CD4-positive, alpha-beta T cell treated with Interleukin-6 at 100 ng/mL for 8 hours (primary cell): ENCODE measurements at regions not wholly inside any gene's neighbourhood (a gene's known extent, or its start where the extent isn't known, plus 50 kb on each side); places are given as distances from the start of the nearest gene placed in this dataset.

Experiments
- DNase-seq: peaks from one replicate; pipeline ENCODE4 v3.0.0-alpha.2; 2020; ENCODE audit warnings: mixed read lengths, low spot score

DNA sequence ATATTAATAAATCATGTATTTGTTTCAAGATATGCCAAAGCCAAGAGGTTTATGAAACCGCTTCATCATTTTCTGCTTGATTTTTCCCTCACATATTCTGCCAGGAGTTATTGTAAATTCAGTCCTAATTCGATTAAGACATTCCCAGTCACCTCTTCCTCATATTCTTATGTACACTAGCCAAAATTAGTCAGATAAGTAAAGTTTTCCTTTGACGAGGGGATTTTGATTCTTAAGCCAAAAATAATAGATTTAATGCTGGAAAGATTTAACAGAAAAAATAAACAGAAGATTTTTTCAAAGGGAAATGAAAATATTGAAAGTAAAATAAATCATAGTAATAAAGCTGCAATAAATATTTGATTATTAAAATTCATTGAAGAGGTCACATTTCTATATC, 51.0 kb upstream of the VEGFC start:
- no peak for DNase-seq

DNA sequence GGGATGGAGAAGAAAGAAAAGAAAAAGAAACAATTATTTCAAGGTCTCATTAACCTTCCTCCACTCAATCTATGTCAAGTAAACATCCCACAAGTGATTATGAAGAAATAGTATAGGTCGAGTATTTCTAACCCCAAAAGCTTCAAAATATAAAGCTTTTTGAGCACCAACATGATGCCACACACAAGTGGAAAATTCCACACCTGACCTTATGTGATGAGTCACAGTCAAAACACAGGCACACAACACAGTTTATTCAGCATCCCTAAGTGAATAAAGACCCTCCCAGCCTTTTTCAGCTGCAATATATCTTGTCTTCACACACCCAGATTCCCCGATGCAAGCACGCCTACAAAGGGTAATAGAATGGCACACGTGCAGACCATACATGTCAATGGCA, 51.7 kb upstream of the VEGFC start:
- DNase-seq, result no peak

DNA sequence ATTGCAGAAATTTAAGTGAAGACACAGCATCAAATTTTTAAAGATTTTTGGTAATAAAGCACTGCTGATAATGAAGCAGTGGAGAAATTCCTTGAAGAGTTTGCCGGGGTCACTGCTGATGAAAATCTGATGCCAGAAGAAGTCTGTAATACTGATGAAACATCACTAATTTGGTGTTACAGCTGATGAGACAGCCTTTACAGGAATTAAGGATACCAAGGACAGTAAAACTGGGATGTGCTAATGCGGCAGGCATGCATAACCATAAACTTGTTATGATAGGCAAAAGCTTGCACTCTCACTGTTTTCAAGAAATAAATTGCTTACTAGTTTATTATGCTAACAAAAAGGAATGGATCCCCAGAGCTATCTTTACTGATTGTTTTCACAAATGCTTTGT, 52.9 kb upstream of the VEGFC start:
- no peak for DNase-seq

DNA sequence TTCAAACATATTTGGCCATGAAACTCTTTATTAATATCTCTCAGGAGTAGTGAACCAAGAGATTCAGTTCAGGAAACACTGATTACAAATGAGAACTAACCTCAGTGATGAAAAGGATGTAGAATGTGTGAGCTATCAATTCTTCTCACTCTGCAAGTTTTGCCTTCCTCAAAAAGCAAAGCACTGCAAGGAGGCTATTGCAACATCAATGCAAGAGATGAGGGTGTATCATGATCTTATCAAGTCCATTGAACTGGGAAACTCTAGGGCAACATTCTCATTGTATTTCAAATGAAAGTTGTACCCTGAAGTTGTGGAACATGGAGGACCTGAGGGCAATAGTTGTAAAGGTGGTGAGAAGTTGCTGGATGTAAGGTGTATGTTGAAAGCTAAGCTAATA, 56.4 kb upstream of the VEGFC start:
- no peak for DNase-seq

DNA sequence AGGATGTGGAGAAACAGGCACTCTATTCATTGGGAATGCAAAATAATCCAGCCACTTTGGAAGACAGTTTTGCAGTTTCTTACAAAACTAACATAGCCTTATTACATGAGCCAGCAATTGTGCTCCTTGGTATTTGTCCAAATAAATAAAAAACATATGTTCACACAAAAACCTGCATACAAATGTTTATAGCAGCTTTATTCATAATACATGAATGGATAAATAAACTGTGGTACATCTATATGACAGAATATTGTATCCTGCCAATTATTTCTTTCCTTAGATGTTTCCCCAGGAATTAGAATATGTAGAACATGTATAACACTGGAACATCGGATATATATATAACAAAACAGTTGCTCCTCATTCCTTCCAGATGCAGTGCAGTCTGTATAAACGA, 57.7 kb upstream of the VEGFC start:
- no peak for DNase-seq

DNA sequence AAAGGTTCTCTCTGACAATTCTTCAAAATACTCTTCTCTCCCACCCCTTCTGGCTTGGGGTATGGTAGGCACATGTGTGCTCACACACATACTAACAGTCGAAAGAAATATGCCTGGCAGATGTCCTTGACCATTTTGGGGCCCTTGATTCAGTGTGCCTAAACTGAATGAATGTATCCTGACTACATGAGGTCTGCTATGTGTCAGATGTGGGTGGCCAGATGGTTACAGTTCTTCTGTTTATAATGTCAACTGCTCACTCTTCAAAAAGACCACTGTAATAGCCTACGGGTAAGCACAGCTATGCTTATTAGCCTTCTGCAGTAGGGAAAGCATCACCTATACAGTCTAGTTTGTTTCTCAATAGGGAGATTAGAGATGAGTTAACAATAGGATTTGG, 63.7 kb upstream of the VEGFC start:
- no peak for DNase-seq

DNA sequence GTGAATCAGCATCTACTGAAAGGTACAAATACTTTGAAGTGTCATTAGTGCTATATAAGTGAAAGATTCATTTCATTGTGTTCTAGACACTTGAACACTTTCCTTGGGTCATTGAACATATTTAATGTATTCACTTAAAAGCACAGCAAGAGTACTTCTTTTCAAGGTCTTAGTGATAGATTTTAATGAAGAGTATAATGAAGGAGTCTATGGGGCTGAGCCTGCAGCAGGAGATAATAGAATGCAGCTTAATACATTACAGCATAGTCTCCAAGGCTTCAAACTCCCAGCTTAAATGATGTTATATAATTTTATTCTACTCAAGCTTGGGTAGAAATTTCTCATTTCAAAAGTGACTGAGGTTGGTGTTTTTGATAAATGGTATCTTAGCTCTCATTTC, 66.1 kb upstream of the VEGFC start:
- no peak for DNase-seq

DNA sequence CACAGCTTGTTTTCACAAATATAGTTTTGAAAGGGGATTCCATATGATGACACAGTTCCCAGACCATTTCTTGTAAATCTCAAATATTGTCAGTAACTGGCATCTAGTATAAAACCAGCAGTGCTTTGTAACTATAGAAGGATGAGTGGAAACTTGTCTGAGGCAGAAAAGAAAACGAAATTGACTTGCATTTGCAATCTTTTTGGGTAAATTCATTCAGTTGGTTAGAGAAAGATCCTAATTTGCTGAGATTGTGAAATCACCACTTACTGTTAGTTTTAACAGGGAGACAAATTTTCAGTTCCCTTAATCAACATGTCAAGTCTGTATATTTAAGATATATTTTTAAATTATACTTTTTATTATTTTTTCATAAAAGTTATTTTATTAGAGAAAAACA, 71.5 kb upstream of the VEGFC start:
- no peak for DNase-seq

DNA sequence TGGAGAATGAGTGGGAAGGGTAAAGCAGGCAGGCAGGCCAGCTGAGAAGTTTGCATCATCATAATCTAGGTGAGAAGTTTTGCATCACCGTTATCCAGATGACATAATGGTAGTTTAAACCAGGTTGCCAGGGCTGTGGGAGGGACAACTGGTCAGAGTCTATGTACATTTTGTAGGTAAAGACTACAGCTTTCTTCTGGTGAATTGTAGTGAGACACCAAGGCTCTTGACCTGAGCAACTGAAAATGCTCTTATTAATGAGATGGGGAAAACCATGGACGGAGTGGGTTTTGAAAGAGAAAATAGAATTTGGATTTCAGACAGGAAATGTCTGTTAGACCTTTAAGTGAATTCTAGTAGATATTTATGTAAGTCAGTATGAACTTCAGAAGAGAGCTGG, 76.0 kb upstream of the VEGFC start:
- no peak for DNase-seq

DNA sequence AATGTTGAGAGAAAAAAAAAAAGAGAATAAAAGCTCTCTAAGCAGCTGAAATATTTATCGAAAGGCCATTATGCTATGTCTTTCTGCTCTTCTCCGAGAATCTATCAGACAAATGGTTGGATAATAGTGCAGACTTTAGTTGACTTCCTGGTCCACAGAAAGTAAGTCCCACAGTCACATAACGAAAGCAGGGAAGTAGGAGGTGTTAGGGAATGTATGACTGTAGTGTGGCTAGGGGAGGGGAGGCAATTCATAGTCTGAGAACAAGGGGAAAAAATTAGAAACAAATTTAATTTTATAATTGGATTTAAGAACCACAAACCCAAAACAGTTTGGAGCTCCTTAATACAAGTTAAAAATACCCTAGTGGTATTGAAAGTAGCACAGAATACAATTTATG, 79.7 kb upstream of the VEGFC start:
- no peak for DNase-seq

DNA sequence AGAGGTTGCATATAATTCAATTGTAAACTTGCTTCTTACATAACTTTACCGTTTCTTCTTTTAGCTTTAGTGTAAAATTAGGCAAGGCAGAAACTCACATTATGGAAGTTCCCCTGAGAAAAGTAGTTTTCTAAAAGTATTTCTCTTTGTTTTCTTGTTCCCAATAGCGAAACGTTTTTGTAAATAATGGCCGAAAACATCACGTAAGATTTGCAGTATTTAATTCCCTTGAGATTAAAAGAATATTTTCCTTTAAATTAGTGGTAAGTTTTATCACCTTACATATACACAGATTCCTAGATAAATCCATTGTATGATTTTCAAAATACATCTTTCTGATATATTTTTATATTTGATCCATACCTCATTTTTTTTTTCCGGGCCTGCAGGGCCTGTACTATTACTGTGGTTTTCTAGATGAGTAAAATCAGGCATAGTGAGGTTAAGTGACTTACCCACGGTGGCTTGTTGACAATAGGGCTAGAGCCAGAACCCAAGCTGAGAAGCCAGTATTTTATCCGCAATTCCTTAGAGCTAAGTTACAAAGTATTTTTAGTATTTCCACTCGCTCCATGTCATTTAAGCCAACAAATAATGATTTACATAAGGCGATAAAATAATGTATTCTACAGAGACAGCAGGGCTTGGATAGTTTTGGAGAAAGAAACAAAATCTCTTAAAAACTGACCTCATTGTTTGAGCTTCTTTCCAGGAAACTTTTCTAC, 82.2 kb upstream of the VEGFC start:
- DNase-seq, result no peak

DNA sequence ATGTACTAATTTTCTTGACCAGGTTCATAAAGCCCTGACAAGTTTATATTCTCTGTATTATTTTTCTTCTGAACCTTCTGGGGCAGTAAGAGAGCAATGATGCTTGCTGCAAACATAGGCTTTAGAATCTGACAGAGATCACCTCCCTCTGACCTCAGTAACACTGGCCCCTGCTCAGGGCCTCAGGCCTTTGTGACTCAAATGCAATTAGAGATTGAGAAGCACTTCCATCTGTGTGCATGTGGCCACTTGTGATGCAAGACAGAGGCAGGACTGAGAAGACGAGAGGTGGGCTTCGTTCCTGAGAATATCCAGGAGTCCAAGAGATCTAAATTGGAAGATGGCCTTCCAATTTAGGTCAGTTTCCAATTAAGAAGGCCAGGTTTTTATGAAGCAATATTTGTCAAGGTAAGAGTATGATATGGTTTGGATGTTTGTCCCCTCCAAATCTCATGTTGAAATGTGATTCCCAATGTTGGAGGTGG, 82.8 kb upstream of the VEGFC start:
- no peak for DNase-seq

DNA sequence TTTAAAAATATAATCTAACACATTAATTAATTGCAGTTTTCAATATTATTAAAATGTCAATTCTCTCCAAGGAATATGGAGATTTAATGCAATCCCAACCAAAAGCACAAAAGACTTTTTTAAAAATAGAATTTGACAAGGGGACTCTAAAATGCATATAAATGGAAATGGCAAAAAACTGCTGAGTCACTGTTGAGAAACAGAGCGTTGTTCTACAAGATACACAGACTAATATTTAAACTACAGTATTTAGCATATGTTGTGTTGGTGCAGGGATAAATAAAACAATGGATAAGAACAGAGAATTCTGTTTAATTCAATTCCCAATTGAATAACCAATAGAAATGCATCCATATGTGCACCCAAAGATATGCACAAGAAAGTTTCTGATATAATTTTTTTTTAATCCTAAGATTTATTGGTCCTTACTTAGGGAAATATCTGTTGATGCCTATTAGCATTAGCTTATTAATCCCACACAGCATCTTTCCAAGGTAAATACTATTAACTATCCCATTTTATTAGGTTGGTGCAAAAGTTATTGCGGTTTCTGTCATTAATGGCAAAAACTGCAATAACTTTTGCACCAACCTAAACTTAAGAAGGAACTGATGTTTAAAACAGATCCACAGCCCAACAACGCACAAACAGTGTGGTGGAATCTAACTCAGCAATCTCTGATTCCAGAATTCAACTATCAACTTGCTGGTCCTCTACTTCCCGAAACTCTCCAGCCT, 86.8 kb upstream of the VEGFC start:
- no peak for DNase-seq

DNA sequence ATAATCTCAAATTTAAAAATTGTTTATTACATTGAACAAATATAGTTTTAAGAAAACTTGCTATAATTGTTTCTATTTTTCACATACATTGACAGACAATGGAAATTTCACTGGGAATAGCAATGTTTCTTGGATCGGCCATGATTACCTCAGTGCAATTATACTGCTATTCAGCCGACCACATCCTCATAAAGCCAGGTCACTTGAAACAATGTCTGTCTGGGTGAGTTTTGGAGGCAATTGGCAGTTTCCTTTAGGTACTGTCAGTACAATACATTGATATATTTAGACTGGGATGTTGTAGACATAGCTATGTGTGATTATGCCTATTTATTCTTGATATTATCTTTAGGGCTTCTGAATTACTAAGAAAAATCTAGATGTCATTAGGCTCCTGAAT, 89.5 kb upstream of the VEGFC start:
- DNase-seq, result no peak

DNA sequence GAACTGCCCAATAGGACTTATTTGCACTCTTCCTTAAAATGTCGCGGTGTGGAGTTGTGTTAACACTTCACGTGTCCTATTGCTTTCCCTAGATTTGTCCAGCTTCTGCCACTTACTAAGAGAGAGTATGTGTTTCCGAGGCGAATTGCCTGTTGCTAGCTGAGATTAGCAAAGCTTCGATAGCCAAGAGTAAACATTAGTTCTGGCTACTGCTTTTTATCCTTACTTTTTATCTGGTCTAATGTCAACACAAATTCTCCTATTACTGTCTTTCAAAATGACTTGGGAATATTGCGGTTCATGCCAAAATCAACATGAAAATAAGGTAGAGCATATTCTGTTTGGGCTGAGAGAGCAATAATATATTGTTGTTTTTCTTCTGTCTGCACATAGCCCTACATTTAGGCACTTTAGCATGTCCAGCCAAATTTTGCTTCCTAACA, 90.4 kb upstream of the VEGFC start:
- DNase-seq, result no peak

DNA sequence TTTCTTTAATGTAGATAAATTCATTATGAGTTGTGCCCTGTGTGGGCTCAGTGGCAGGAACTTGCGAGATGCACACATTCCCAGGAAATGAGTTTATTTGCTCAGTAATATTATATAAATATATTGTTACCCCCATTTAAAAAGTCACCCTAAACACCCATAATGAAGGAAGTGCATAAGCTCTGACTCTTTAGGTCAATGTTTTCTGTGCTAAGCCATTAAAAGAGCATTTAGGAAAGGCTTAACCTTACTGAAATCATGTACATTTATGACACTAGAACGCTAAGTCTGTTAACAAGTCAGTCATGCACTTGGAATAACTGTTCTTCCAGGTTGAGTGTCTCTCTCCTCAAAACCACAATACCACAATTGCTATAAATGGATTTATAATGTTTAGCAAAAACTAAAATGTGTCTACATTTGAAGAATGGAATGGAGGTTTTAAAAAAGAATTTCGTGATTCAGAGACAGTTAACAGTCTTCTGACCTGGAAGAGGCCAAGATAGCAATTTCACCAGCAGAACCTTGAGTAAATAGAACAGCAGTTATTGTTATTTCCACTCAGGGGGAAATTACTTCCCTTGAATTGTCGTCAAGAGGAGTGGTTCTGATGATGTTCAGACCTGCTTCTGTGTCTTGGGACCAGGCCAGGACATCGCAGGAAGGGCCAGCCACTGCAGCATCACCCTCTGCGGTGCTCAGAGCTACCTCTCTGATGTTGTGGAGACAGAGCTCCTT, 91.1 kb upstream of the VEGFC start:
- no peak for DNase-seq

DNA sequence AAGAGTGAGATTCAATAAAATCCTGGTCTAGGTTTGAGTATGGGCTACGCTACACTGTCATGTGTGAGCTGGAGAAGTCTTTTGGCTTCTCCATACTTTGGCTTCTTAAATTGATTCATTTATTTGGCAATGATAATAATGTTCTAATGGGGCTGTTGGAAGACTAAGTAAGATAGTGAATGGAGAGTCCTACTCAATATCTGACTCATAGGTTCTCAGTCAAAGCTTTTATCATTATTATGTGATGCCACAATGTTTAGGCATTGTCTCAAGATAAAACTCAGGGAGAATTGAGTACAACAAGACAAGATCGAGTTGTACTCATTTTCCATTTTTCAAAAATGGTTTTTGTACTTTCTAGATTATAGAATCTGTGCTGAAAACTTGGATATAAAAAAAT, 92.5 kb upstream of the VEGFC start:
- DNase-seq, result no peak

DNA sequence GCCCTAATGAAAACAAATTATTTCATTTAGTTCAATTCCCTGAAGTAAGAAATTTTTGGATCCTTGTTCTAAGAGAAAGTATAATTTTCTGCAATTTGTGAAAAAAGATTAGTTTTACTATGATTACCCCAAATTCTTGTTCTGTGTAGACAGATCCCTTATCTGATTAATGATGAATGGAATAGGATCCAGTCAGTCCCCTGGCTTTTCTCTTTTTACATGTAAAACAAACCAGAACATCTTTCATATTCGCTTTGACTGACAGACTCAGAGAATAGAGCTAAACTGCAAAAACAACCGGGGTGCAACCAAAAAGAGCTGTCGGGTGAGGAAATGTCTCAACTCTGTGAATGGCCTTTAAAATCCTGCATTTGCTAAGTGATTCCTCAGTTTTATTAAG, 93.4 kb upstream of the VEGFC start:
- no peak for DNase-seq

DNA sequence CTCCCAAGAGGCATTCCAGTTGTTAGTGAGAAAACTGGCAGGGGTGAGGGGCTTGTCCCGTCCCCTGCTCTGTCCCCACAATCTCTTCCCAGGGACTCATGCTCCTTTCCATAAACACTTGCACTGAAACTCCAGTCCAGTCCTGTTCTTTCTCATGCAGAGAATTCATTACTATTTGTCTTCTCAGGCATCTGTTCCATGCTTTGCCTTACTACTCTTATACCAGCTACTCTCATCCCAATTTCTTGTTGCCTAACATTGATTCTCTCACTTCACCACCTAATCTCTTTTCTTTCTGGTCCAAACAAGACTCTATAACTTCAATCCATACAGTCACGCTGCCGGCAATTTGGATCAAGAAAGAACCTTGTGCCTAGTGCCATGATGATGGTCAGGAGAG, 97.1 kb upstream of the VEGFC start:
- DNase-seq, result no peak

DNA sequence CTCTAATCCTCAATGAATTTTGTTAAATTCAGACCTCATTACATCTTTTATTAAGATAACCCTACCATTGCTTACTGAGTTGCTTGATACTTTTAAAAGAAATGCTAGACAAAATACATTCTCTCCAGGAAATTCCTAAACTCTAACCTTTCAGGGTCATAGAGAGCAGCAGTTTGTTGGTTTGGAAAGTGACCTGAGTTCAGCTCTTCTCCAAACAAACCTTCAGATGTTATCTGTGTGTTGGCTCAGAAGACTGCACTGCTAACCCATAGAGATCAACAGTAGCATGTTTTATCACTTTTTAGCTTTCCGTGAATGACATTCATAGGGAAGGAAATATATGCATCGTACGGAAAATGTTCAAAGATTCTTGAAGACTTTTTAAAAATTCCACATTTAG, 101.8 kb upstream of the VEGFC start:
- DNase-seq, result no peak

DNA sequence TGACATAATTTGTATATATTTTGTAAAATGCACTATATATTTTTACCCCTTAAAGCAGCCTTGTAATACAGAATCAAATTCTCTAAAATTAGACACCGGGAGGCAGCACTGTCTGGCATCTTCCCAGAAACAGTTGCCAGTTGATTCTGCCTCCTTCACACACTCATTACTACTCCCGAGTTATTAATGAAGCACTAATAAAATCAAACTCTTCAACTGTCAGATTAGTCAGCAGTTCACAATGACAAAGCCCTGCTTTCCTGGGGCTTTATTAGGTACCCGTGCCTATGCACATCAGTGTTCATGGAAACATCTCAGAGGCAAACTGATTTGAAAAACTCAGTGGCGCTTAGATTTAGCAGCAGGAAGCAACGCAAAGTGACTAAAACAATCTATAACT, 103.5 kb upstream of the VEGFC start:
- no peak for DNase-seq

DNA sequence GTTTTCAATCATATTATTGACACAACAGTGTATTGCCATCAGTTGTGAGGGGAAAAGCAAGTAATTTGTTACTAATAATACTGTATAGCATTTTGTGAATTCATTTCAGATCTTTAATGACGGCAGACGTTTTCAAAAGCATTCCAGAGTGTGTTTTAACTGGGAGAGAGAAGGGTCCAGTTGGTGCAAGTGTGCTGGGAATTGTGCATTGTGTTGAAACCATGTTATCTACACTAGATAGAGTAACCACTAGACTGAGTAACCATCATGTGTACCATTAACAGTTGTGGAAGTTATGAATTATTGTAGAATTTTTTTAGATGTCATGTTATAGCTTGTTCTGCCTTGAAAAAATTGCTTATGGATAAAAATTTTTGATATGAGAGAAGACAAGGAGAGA, 104.5 kb upstream of the VEGFC start:
- DNase-seq, result no peak

DNA sequence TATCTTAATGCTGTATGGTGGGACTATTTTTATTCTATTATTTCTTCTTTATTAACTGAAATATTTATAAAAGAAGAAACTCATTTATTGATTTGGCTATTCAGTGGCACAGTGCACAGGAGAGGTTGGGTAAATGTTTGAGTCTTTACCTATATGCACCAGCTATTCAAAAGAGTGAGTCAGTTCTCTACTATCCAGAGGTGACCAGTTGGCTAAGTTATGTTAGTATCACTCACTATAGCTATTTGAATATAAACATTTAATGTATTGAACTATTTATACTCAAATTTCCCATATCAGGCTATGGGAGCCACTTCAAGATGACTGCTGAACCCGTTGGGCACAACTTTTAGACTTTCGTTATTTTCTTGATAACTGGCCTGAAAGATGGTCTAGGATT, 106.1 kb upstream of the VEGFC start:
- no peak for DNase-seq
